NCI-H2029 (cell line): ENCODE measurements at regions not wholly inside any gene's neighbourhood (a gene's known extent, or its start where the extent isn't known, plus 50 kb on each side); places are given as distances from the start of the nearest gene placed in this dataset.
"Not testable (repeated sequence)": the region's sequence is repeated elsewhere in the genome, so short reads cannot be mapped to it uniquely, and the experiment has no call there.

Experiments
- DNase-seq: peaks from one replicate; lab custom pipeline; 2025; lab: John Stamatoyannopoulos, UW

DNA sequence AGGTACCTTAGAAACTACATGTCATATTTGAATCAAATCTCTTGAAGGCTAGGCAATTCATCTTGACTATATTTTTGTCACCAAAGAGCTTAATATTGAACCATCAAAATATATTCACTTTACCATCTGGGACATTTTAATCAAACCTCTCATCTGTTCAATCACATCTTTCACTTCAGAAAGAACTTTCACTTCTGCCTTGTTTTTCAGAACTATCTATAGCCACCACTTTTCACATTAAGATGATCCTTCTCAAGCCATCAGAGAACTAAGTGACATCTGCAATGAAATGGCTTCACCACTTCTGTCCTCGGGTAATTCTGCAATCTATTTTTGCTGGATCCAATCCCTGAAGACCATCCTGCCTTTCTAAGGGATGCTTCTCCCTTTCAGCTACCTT lies 57.8 kb downstream of the OR2B2 start:
- no peak for DNase-seq

DNA sequence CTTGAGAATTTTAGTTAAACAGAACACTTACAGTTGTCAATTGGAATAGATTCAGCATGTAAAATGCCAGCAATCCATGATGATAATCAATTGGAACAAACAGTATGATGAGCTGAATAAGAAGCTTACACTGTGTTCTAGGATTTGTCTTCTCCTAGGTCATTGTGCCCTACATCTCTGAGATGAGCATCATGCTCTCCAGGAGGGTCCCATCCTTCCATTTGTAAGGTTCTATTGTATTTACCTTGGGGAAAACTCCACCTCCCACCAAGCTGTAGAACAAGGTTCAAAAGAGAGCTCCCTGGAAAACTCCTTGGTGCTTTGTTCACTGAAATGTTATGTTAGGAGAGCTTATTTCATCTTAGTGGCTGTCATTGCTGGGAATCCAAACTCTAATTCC lies 60.8 kb downstream of the OR2B2 start:
- DNase-seq, result no peak

DNA sequence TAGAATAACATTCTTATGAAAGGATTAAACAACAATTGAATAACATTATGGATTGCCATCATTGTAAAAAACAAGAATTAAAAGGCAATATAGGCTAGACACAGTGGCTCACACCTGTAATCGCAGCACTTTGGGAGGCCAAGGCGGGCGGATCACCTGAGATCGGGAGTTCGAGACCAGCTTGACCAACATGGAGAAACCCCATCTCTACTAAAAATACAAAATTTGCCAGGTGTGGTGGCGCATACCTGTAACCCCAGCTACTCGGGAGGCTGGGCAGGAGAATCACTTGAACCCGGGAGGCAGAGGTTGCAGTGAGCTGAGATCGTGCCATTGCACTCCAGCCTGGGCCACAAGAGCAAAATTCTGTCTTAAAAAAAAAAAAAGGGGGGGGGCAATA lies 63.2 kb downstream of the OR2B2 start:
- DNase-seq, result not testable (repeated sequence)

DNA sequence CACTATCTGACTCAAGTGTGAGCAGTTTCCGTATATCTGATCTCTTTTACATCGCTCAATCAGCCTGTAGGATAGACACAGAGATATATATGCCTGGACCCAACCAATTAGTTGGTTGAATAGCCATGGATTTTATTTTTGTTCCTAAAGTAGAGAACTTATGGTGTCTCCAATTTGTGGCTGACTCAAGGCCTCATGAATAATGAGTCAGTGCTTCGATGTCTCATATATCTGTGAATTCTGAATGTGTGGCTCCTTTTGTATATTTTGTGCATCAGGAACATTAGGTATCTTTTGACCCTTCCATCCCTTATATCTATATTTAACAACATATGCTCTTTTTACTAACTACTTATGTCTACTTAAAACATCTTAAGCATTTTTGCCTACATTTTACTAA lies 64.5 kb downstream of the OR2B2 start:
- DNase-seq, result no peak

DNA sequence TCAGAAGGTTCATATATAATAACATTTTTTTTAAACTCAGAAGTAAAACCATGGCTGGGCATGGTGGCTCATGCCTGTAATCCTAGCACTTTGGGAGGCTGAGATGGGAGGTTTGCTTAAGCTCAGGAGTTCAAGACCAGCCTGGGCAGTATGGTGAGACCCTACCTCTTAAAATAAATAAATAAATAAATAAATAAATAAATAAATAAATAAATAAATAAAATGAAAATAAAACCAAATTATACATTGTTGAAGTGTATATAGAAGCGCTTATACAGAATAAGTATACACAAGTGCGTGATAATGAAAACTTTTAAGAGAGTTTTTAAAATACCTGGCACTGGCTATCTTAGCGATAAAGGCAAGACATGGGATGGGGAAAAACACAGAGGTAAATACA lies 71.6 kb downstream of the OR2B2 start:
- DNase-seq, result no peak

DNA sequence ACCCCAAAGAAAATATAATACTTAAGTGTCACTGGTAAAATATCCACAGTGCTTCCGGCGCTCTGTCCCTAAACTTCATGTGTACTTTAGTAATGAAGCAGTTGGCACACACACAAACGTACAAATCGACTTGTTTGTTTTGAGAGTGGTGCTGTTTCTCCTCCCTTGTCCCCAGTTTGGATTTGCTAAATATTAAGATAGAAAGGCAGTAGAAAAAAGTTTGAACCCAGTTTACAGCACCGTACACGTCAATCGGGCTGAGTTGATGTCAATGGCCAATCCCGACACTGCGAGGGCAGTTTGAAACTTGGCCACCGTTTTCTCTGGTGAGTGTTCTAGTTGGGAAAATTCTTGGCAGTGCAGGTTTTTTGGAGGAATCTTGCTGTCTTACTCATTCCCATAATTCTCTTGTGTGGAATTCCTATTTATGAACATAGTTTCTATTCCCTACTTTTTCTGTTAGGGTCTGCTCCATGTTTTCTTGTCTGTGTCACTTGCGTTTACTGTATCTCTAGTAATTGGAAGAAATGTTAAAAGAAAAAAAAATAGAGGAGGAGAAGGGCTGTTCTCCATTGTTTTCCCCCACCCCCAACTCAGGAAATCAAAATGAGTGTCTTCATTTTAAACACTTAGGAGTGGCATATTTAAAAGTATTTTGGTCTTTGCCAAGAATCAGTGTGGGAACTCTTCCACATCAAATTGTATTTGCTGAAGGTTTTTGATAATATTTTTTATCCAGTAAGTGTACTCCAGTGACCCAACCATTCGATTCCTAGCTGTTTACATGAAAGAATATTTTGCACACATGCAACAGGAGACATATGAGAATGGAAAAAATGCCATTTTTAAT lies 72.3 kb downstream of the OR2B2 start:
- DNase-seq, result no peak

DNA sequence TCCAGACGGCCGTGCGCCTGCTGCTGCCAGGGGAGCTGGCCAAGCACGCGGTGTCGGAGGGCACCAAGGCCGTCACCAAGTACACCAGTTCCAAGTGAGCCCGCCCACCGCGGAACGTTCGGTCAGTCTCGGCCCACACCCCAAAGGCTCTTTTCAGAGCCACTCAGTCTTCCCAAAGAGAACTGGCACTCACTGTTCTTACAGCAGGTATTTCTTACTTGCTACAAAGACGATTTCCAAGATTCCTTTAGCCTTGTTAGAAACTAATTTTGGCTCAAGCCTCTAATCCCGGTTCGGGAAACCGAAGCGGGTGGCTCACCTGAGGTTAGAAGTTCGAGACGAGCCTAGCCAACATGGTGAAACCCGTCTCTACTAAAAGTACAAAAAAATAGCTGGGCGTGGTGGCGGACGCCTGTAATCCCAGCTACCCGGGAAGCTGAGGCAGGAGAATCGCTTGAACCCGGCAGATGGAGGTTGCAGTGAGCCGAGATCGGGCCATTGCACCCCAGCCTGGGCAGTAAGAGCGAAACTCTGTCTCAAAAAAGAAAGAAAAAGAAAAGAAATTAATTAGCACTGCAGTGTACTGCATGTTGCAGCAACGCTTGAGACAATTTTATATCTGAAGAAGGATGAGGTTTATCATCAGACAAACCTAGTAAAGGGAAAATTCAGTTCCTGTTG lies 73.1 kb downstream of the OR2B2 start:
- peak; percentile 46 for DNase-seq

DNA sequence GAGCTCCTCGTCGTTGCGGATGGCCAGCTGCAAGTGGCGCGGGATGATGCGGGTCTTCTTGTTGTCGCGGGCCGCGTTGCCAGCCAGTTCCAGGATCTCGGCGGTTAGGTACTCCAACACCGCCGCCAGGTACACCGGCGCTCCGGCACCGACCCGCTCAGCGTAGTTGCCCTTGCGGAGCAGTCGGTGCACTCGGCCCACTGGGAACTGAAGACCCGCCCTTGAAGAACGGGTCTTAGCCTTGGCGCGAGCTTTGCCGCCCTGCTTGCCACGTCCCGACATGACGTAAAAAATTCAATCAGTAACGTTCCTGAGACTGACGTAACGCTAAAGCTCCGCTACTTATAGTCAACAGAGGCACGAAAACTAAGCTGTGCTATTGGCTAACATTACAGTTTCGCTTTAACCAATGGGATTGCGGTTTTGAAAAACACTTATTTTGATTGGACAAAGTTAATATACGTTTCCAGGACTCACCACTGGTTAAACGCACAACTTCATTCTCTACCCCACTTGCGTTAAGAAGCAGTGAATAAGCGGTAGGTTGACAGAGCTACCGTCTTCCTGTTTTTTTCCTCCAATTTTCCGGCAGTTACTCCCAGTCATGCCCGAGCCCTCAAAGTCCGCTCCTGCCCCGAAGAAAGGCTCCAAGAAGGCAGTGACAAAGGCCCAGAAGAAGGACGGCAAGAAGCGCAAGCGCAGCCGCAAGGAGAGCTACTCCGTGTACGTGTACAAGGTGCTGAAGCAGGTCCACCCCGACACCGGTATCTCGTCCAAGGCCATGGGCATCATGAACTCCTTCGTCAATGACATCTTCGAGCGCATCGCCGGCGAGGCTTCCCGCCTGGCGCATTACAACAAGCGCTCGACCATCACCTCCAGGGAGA lies 73.9 kb downstream of the OR2B2 start:
- peak; percentile 99 for DNase-seq

DNA sequence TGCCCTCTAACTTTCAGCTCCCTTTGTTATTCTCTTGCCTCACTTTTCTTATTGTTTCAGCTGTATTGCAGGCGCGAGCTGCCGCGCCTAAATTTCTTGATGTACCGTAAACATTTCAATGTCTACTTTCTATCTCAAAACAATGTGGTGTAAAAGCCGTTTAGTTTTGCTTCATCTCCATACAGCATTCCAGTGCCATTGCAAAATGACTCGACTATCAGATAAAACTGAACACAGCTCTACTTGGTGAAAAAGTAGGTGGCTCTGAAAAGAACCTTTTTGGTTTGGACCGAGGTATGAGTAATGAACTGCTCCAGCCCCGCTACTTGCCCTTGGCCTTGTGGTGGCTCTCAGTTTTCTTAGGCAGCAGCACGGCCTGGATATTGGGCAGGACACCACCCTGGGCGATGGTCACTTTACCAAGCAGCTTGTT lies 74.6 kb downstream of the OR2B2 start:
- DNase-seq, result no peak

DNA sequence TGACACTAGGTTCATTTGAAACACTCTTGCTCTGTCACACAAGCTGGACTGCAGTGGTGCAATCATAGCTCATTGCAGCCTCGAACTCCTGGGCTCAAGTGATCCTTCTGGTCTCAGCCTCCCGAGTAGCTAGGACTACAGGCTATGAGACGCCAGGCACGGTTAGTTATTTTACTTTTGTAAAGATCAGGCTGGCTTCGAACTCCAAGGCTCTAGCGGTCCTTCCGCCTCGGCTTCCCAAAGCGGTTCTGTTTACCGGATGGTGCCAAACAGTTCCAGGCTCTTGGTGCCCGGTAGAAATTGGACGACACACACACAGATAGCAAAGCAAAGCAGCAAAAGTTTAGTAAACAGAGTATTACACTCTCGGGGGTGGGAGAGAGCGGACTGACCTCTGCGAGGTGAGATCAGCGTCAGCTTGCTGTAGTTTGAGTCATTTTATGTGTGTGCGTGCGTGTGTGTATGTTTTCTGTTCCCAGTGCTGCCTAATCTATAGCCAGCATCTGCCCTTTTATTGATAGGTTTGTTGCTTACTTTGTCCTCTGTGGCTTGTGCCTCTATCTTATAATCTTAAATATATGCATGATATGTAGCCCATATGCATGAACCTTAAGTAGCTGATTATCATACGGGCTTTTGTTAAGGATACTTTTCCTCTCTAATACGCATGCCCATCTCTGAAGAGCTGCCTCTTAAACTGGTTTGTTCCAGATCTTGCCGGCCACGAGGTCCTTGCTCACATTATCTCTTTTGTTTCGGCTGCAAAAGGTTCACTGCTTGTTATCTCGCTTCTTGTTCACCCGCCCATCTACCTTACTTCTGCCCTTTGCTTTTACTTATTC lies 75.2 kb downstream of the OR2B2 start:
- DNase-seq, result peak; percentile 95

DNA sequence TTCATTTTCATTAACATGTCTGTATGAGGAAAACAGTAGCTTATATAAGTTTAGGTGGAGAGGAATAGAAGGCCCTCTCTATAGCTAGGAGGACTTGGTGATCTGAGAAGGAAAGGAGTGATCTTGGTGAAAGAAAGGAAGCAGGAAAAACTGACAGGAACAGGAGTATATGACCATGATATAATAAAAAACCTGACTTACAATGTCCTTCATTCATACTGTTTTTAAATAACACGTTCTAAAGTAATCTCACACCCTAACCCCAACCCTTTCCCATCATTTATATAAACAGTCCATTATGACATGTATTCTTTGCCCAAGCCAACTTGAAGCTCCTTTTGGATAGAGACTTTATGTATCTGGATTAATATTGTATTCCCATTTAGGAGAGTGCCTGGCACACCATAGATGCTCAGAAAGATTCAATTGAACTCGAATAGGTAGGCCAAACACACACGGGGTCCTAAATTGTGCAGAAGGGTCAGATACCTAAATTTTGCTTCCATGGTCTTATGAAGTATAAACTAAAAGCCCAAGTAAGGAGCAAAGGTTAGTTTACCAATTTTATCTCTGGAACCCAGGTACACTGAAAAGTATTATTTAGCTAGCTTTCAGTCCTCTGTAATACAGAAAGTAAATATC lies 75.9 kb downstream of the OR2B2 start:
- DNase-seq, result no peak

DNA sequence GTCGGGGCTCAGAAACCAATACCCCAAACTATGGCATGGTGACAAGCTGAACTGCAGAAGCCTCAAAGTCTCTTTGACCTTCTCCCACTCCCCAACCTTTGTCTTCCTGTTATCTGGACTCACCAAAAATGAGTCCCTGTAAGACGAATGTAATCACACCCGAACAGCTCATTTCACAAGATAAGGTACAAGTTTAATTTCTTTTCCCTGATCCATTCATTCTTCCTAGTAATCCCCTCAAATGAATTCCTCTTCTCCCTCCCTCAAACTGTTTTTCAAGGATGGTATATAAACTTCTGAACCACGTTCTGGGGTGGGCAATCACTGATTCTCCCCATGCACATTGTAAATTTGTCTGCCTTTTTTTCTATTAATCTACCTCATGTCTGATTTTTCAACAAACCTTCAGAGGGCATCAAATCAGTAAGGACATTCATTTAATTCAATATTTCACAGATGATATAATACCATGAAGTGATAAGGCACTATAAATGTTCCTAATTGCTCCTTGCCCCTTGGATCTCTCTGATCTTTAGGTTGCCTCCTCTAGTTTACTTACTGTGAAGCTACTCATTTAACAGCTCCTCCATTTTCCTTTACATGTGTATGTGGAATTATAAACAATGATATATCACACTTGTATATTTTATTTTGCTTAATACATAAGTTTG lies 77.2 kb downstream of the OR2B2 start:
- DNase-seq, result no peak

DNA sequence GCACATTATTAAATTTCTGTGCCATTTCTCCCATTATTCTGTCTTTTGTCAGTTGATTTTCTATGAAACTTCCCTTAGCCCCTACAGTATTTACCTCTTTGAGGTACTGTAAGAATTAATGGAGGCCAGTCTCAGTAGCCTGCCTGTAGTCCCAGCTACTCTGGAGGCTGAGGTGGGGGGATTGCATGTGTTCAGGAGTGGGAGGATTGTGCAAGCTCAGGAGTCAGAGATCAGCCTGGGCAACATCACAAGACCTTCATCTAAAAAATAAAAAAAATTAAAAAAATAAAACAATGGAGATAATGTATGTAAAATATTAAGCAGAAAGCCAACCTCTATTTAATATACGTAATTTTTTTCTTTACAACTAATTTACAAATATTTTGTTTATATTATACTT lies 77.8 kb downstream of the OR2B2 start:
- DNase-seq, result no peak

DNA sequence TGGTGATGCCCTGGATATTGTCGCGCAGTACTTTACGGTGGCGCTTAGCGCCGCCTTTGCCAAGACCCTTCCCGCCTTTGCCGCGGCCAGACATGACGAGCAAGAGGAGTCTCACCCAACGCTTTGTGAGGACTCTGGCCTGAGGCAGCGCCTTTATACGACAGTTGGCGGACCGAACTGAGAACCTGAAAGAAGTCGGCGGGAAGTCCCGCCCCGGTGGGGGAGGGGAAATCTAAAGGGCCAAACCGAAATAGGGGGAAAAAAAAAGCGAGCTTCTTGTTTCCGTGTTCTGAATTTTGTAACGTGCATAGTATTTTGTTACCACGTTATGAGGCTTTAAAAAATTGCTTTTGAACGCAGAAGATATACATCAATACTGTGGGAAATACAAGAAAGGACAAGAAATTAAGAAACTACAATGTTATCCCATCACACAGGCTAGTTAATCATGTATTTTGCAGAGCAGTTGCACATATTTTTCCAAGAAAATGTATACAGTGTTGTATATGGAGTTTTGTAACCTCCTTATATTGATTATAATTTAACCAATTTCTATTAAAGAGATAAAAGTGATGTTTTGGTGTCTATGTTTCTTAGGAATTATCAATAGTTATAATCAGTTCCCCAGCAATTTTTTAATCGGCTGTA lies 80.6 kb downstream of the OR2B2 start:
- DNase-seq, result peak; percentile 74

DNA sequence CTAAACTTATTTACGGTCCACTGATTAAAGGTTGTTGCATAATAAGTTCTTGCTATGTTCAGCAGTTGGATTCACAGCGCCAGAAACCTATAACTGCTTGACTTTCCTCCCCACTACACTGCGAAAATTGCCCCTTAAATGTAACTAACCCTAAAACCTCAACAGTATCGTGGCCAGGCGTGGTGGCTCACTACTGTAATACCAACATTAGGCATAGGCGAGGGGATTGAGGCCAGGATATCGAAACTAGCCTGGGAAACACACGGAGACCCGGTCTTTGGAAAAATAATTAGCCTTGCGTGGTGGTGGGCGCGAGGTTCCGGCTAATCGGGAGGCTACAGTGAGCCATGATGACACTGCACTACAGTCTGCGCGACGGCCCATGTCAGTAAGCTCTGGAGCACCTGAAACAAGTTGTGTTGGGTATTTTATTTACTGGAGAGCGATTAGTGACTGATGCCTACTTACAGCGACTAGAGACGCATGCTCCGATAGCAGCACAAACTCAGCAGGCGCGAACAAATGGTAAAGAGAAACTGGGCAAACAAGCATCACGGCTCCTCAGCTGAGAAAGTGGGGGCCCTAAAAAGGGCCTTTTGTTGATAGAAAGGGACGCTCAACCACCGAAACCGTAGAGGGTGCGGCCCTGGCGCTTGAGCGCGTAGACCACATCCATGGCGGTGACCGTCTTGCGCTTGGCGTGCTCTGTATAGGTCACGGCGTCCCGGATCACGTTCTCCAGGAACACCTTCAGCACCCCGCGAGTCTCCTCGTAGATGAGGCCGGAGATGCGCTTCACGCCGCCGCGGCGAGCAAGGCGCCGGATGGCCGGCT lies 81.4 kb downstream of the OR2B2 start:
- not testable (repeated sequence) for DNase-seq

DNA sequence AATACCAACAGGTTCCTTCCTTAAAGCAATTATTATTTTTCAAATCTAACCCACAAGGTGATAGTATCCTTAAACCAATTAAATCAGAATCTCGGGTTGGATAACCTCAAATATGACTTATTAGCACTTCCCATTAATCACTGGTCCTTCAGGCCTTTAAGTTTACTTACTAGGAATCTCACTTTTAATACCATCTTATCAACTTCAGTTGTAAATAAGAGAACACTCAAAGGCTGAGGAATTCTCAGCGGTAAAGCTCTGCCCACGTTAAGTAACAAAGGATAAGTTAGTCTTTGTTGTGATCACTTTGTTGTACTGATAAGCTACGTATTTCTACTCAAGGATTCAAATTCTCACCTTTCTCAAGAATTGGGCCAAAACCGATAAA lies 82.0 kb downstream of the OR2B2 start:
- DNase-seq, result no peak

DNA sequence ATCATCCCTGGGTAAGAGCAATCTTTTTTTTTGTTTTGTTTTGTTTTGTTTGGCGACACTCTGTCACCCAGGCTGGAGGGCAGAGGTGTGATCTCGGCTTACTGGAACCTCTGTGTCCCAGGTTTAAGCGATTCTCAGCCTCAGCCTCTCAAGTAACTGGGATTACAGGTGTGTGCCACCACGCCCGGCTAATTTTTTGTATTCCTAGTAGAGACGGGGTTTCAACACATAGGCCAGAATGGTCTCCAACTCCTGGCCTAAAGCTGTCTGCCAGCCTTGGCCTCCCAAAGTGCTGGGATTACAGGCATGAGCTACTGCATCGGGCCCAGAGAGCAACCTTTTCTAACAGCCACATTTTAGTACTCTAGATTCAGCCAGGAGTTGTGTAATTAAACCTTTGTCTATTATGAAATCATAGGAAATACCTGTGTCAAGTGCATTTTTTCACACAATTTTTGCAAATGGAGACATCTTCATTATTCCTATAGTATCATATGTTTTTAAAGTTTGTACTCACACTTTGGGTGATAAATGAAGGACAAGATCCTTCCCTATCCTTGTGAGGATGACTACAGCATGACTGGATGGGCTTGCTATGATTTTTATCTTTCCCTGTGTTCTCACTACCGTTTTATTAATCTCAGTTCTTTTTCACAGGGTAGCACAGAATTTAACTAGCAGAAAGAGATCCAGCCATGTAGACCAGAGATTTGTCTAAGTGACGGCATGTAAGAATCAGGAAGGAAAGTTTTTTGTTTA lies 82.6 kb downstream of the OR2B2 start:
- DNase-seq, result no peak

DNA sequence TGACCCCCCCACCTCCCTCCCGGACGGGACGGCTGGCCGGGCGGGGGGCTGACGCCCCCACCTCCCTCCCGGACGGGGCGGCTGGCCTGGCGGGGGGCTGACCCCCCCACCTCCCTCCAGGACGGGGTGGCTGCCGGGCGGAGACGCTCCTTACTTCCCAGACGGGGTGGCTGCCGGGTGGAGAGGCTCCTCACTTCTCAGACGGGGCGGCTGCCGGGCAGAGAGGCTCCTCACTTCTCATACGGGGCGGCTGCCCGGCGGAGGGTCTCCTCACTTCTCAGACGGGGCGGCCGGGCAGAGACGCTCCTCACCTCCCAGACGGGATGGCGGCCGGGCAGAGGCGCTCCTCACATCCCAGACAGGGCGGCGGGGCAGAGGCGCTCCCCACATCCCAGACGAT lies 84.7 kb downstream of the OR2B2 start:
- not testable (repeated sequence) for DNase-seq
